ENCODE measurements at regions not wholly inside any gene's neighbourhood (a gene's known extent, or its start where the extent isn't known, plus 50 kb on each side); places are given as distances from the start of the nearest gene placed in this dataset.

DNA sequence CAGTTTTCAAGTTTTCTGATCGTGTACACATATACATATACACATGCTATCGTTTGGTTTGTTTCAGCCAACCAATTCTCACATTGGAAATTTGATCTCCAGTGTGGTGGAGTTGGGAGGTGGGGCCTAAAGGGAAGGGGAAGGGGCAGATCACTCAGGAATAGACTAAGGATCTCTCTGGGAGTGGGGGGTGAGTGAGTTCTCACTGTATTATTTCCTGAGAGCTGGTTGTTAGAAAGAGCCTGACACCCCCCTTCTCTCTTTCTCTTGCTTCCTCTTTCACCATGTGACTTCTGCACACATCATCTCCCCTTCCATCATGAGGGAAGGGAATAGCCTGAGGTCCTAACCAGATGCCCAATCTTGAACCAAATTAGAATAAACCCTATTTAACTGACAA lies 551.7 kb downstream of the MAT2B start:
- TF ChIP-seq, protein P1, sequence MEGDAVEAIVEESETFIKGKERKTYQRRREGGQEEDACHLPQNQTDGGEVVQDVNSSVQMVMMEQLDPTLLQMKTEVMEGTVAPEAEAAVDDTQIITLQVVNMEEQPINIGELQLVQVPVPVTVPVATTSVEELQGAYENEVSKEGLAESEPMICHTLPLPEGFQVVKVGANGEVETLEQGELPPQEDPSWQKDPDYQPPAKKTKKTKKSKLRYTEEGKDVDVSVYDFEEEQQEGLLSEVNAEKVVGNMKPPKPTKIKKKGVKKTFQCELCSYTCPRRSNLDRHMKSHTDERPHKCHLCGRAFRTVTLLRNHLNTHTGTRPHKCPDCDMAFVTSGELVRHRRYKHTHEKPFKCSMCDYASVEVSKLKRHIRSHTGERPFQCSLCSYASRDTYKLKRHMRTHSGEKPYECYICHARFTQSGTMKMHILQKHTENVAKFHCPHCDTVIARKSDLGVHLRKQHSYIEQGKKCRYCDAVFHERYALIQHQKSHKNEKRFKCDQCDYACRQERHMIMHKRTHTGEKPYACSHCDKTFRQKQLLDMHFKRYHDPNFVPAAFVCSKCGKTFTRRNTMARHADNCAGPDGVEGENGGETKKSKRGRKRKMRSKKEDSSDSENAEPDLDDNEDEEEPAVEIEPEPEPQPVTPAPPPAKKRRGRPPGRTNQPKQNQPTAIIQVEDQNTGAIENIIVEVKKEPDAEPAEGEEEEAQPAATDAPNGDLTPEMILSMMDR (IDR thresholded peaks at IDR 0.05; ENCODE audit: control extremely low read depth, extremely low read depth, low read depth, missing control alignments), result no peak
- ChIA-PET POLR2A (no interaction called here), CTCF (no interaction called here)
- no peak for DNase-seq (ENCODE audit: extremely low spot score)

DNA sequence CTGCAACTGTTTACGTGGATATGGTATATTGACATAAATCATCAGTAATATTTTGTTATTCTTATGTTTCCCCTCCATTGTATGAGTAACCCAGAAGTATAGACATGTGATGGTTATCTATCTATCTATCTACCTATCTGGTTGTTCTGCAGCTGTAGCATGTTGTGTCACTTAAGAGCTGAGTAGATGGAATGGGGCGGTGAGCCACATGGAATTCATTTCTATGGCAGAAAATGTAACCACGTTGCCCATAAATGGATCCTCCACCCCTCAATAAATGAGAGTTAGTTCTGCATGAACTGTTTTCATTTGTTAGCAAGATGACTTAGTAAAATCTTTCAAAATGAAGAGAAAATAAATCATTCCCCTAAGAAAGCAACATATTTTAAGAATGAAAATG lies 553.2 kb downstream of the MAT2B start:
- DNase-seq (ENCODE audit: extremely low spot score), result no peak
- ChIA-PET CTCF (no interaction called here), POLR2A (no interaction called here)
- TF ChIP-seq, protein P1 (IDR thresholded peaks at IDR 0.05; ENCODE audit: control extremely low read depth, extremely low read depth, low read depth, missing control alignments), result no peak

DNA sequence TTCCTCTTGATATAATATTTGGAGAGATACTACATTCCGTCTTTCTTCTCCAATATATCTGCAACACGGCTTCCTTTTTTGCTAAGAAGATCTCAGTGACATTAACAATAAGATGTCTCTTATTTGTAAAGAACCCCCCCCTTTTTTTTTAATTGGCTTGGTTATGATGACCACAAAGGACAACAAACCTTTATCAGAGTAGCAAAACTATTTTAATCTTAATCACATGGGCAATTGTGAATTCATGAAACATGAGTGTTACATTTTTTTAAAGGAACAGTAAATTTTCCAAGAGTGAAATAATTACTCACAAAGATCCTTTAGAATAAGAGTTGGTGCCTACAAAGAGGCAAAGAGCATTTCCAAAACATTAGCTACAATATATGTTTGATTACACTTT lies 554.1 kb downstream of the MAT2B start:
- DNase-seq (ENCODE audit: extremely low spot score), result no peak
- ChIA-PET POLR2A (no interaction called here), CTCF (no interaction called here)
- TF ChIP-seq, protein P1 (IDR thresholded peaks at IDR 0.05; ENCODE audit: control extremely low read depth, extremely low read depth, low read depth, missing control alignments), result no peak

DNA sequence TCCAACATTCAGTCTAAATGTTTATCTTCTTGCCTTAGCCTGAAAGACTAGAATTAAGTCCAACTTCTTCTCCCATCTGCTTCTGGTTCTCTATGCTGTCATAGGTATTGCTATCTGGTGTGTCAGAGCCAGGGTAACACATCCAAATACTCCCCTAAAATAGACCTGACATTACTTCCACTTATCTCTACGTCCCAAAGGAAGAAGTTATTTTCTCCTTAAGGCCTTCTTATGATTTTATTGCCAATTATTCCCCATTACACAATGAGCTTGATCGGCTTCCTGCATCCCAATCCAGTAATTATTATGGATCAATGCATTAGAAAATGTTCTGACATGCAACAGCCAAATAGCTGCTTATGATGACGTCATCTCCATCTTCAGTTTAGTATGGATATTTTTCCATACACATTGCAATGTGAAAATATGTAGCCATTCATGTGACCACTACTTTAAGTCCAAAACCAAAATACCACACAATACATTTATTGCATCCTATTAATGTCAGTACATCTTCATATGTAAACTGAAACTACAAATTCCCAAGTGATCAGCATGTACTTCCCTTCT lies 555.5 kb downstream of the MAT2B start:
- ChIA-PET CTCF (interaction anchor here (0.9 kb wide), 1 partner anchor 8 kb away, joined by 3 read pairs; no protein-coding TSS in a partner anchor), POLR2A (no interaction called here)
- DNase-seq (ENCODE audit: extremely low spot score), result no peak
- TF ChIP-seq, protein P1 (IDR thresholded peaks at IDR 0.05; ENCODE audit: control extremely low read depth, extremely low read depth, low read depth, missing control alignments), result no peak

DNA sequence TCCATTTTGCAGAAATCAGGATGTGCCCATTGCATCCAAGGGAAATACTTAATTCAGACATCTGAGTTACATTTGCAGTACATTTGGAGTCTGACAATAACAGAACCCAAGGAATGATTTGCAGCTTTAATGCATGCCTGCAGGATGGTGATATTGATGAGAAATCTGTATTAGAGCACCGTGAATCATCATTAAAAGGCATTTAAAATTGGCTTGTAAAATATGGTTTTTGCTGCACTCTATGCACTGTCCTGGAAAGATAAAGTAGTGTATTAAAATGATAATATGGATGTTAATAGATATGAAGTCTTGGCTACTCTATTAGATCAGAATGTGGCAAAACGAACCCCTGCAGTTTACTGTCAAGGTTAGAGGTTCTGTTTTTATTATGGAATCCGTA lies 556.9 kb downstream of the MAT2B start:
- ChIA-PET CTCF (interaction anchor here (1.3 kb wide), 1 partner anchor 120 kb away, joined by 3 read pairs; no protein-coding TSS in a partner anchor), POLR2A (no interaction called here)
- TF ChIP-seq, protein P1 (IDR thresholded peaks at IDR 0.05; ENCODE audit: control extremely low read depth, extremely low read depth, low read depth, missing control alignments), result no peak
- no peak for DNase-seq (ENCODE audit: extremely low spot score)

DNA sequence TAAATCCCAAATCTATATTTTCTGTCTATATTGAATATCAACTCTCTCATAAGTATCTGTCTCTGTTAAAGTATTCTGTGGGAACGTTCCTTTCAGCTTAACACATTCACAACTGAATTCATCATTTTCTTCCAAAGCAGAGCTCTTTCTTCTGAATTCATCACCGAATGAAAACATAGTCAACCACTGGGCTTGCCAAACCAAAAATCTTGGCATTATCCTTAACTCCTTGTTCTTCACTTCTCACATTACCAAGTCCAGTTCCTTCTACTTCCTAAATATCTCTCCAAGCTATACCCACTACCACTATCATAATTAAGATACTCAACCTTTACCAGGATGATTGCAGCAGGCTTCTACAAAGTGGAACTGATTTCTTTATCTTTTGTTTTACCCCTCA lies 559.8 kb downstream of the MAT2B start:
- no peak for DNase-seq (ENCODE audit: extremely low spot score)
- ChIA-PET CTCF (interaction anchor here (1.3 kb wide), 2 partner anchors 9 to 16 kb away, joined by 3 to 4 read pairs; no protein-coding TSS in a partner anchor), POLR2A (no interaction called here)
- TF ChIP-seq, protein P1 (IDR thresholded peaks at IDR 0.05; ENCODE audit: control extremely low read depth, extremely low read depth, low read depth, missing control alignments), result no peak

Measured in GM10248 (cell line).